CD14-positive monocyte (primary cell): ENCODE measurements at regions not wholly inside any gene's neighbourhood (a gene's known extent, or its start where the extent isn't known, plus 50 kb on each side); places are given as distances from the start of the nearest gene placed in this dataset.

Experiments used
- DNase-seq, 3 donors: peaks; one replicate each; pipeline ENCODE4 v3.0.0-alpha.2; 2011 to 2022
- H2AFZ ChIP-seq: 2 replicates; pipeline ENCODE4 v1.6.0; 2012; ENCODE audit warnings: mild to moderate bottlenecking, low read depth, low read length, inconsistent platforms; ENCODE audit not compliant: insufficient read depth, poor library complexity, severe bottlenecking
- H3K27ac ChIP-seq, 2 donors: 1 replicate in 1 of 2; 2 replicates in 1 of 2; pipeline ENCODE4 v1.5.1; 2012 to 2013; ENCODE audit warnings: low read length in 2 of 2, control low read depth in 1 of 2, inconsistent platforms in 1 of 2, low read depth in 1 of 2, mild to moderate bottlenecking in 1 of 2
- H3K27me3 ChIP-seq, 2 donors: one replicate each; pipeline versions ENCODE4 v1.6.0 to v1.6.1; 2011 to 2013; ENCODE audit warnings: low read length in 2 of 2; ENCODE audit not compliant: control insufficient read depth in 2 of 2, insufficient read depth in 2 of 2
- H3K36me3 ChIP-seq, 2 donors: replicated peaks in 1 of 2; 1 replicate in 1 of 2; 2 replicates in 1 of 2; pipeline versions ENCODE4 v1.5.1 to v1.6.1; 2012 to 2013; ENCODE audit warnings: low read length in 2 of 2, control low read depth in 1 of 2, inconsistent platforms in 1 of 2, mild to moderate bottlenecking in 1 of 2; ENCODE audit not compliant: insufficient read depth in 2 of 2, control insufficient read depth in 1 of 2
- H3K4me1 ChIP-seq, 2 donors: 1 replicate in 1 of 2; 2 replicates in 1 of 2; pipeline versions ENCODE4 v1.5.1 to v1.6.1; 2012 to 2013; ENCODE audit warnings: low read length in 2 of 2, control low read depth in 1 of 2, inconsistent platforms in 1 of 2, mild to moderate bottlenecking in 1 of 2, moderate library complexity in 1 of 2; ENCODE audit not compliant: insufficient read depth in 2 of 2, control insufficient read depth in 1 of 2
- H3K4me2 ChIP-seq: replicated peaks from 2 replicates; pipeline ENCODE3; 2012; ENCODE audit warnings: low read length, moderate library complexity, mild to moderate bottlenecking; ENCODE audit not compliant: poor library complexity, severe bottlenecking; ENCODE audit errors: extremely low read depth
- H3K4me3 ChIP-seq, 3 experiments: fragments of 200-600 bp in 1 of 3; sonication (generic) in 1 of 3; replicated peaks in 1 of 3; 1 replicate in 2 of 3; 2 replicates in 1 of 3; pipeline ENCODE4 v1.5.1; 2011 to 2013; ENCODE audit warnings: low read length in 3 of 3, mild to moderate bottlenecking in 3 of 3, control low read depth in 2 of 3, low read depth in 2 of 3, inconsistent platforms in 1 of 3, moderate library complexity in 1 of 3
- H3K79me2 ChIP-seq: 2 replicates; pipeline ENCODE4 v1.6.0; 2012; ENCODE audit warnings: mild to moderate bottlenecking, control low read depth, inconsistent platforms, low read length, moderate library complexity; ENCODE audit not compliant: insufficient read depth
- H3K9ac ChIP-seq: 2 replicates; pipeline ENCODE4 v1.6.0; 2017; ENCODE audit warnings: low read length, mild to moderate bottlenecking; ENCODE audit not compliant: insufficient read depth, poor library complexity, severe bottlenecking
- H3K9me3 ChIP-seq, 2 donors: replicated peaks in 1 of 2; 1 replicate in 1 of 2; 2 replicates in 1 of 2; pipeline versions ENCODE4 v1.5.1 to v1.6.1; 2012 to 2013; ENCODE audit warnings: low read length in 2 of 2, control low read depth in 1 of 2; ENCODE audit not compliant: control insufficient read depth in 1 of 2, insufficient read depth in 1 of 2
- H4K20me1 ChIP-seq: 2 replicates; pipeline ENCODE4 v1.6.0; 2012; ENCODE audit warnings: mild to moderate bottlenecking, low read length, control low read depth, moderate library complexity; ENCODE audit not compliant: insufficient read depth
- H3K27ac Mint-ChIP-seq, 7 donors: one replicate each; pipeline ENCODE4 v1.8.0; 2020; ENCODE audit warnings: mild to moderate bottlenecking in 7 of 7, mixed read lengths in 7 of 7, moderate library complexity in 6 of 7, inconsistent platforms in 2 of 7
- H3K27me3 Mint-ChIP-seq, 3 donors: one replicate each; pipeline ENCODE4 v1.8.0; 2021 to 2022; ENCODE audit warnings: low read depth in 3 of 3, mild to moderate bottlenecking in 3 of 3, mixed read lengths in 3 of 3, moderate library complexity in 3 of 3, inconsistent platforms in 1 of 3
- H3K36me3 Mint-ChIP-seq, 2 donors: one replicate each; pipeline ENCODE4 v1.8.0; 2020; ENCODE audit warnings: mixed read lengths in 2 of 2, inconsistent platforms in 1 of 2, mild to moderate bottlenecking in 1 of 2
- H3K4me1 Mint-ChIP-seq: one replicate; pipeline ENCODE4 v1.8.0; 2020; ENCODE audit warnings: mild to moderate bottlenecking, mixed read lengths
- H3K4me3 Mint-ChIP-seq, 2 donors: one replicate each; pipeline ENCODE4 v1.8.0; 2020; ENCODE audit warnings: mild to moderate bottlenecking in 2 of 2, mixed read lengths in 2 of 2, moderate library complexity in 1 of 2
- H3K9me3 Mint-ChIP-seq, 7 donors: one replicate each; pipeline ENCODE4 v1.8.0; 2020 to 2022; ENCODE audit warnings: mixed read lengths in 7 of 7, mild to moderate bottlenecking in 6 of 7, moderate library complexity in 6 of 7, inconsistent platforms in 2 of 7
- CTCF ChIP-seq: fragments of 200-600 bp; IDR thresholded peaks from one replicate; pipeline ENCODE4 v1.8.0; 2022; ENCODE audit warnings: antibody characterized with exemption, mild to moderate bottlenecking
- WGBS: methylation state at CpG from one replicate; pipeline ENCODE4 v1.1.5; 2013; ENCODE audit warnings: missing lambda C conversion rate; ENCODE audit not compliant: insufficient coverage; 5-methylcytosine and 5-hydroxymethylcytosine counted together
- intact Hi-C, 2 donors: fragments of 100-400 bp; cut with micrococcal nuclease; formaldehyde crosslinking; loops; one replicate each; pipeline versions ENCODE4 v1.15.0 to v1.15.1; 2023

- Histone ChIP-seq H3K36me3 (no peaks in the 10 kb centered on the region), H3K4me1 (no peaks in the 10 kb centered on the region), H3K27me3 (no peaks in the 10 kb centered on the region), H3K9ac (no peak overlapping the region), H3K27ac (no peak overlapping the region), H2AFZ (no peak overlapping the region), H3K4me3 (no peak overlapping the region), H3K4me2 (no peak overlapping the region), H3K9me3 (peaks cover 0 to under 1% of the 10 kb centered on the region in 2 donors), H3K79me2 (no peaks in the 10 kb centered on the region), H4K20me1 (no peaks in the 10 kb centered on the region)
- H3K36me3 Mint-ChIP-seq: no peaks in the 10 kb centered on the region
- intact Hi-C loops: no loop called here
- no peak overlapping the region for H3K27ac Mint-ChIP-seq
- peaks cover 0 to 8% (median 1%) of the 10 kb centered on the region in 7 donors for H3K9me3 Mint-ChIP-seq
- WGBS: 86% methylated on average over 1 of the region's 3 CpGs
- no peaks in the 10 kb centered on the region for H3K27me3 Mint-ChIP-seq
- no peaks in the 10 kb centered on the region for H3K4me1 Mint-ChIP-seq
- TF ChIP-seq CTCF: no peak
- DNase-seq: no peak
- no peak overlapping the region for H3K4me3 Mint-ChIP-seq
Measured at GRCh38 chr5:152066784-152067183, 142.1 kb upstream of the GLRA1 start.

- Histone ChIP-seq H3K9ac (no peak overlapping the region), H3K27ac (no peak overlapping the region), H3K4me2 (no peak overlapping the region), H3K4me1 (no peaks in the 10 kb centered on the region), H3K79me2 (no peaks in the 10 kb centered on the region), H4K20me1 (no peaks in the 10 kb centered on the region), H3K36me3 (no peaks in the 10 kb centered on the region), H3K27me3 (no peaks in the 10 kb centered on the region), H3K9me3 (peaks cover 0 to 4% of the 10 kb centered on the region in 2 donors), H3K4me3 (no peak overlapping the region), H2AFZ (no peak overlapping the region)
- TF ChIP-seq CTCF: no peak
- intact Hi-C loops: no loop called here
- Mint-ChIP-seq H3K4me3 (no peak overlapping the region), H3K27ac (peak overlapping the region in 1 of 7 donors; percentile 19), H3K9me3 (peaks cover 0 to 12% (median 5%) of the 10 kb centered on the region in 7 donors), H3K36me3 (no peaks in the 10 kb centered on the region), H3K27me3 (peaks cover 0 to 2% (median 0%) of the 10 kb centered on the region in 3 donors), H3K4me1 (no peaks in the 10 kb centered on the region)
- WGBS: 100% methylated on average over 1 of the region's 1 CpG
- DNase-seq: no peak
Measured at GRCh38 chr5:152063004-152063403, 138.4 kb upstream of the GLRA1 start.
